Aorta (tissue), 5 donors: ENCODE measurements at regions not wholly inside any gene's neighbourhood (a gene's known extent, or its start where the extent isn't known, plus 50 kb on each side); places are given as distances from the start of the nearest gene placed in this dataset.

ENCODE experiments used
- ATAC-seq: fragments of 200-7000 bp; cut with Tn5 transposase; one replicate; pipeline ENCODE4 v1.9.1; 2022; ENCODE audit warnings: moderate library complexity; ENCODE audit not compliant: low FRiP score
- DNase-seq, 2 donors: peaks; one replicate each; pipeline ENCODE4 v3.0.0-alpha.2; 2020
- H3K27ac ChIP-seq, 2 donors: one replicate each; pipeline ENCODE4 v1.5.1; 2013; ENCODE audit warnings: low read length in 2 of 2, mild to moderate bottlenecking in 2 of 2, moderate library complexity in 2 of 2, control low read depth in 1 of 2, inconsistent platforms in 1 of 2, low read depth in 1 of 2
- H3K27me3 ChIP-seq, 2 donors: one replicate each; pipeline ENCODE4 v1.6.1; 2013; ENCODE audit warnings: control low read depth in 1 of 2, low read length in 1 of 2, mild to moderate bottlenecking in 1 of 2, moderate library complexity in 1 of 2; ENCODE audit not compliant: insufficient read depth in 2 of 2, control insufficient read depth in 1 of 2
- H3K36me3 ChIP-seq, 2 donors: one replicate each; pipeline ENCODE4 v1.6.1; 2013; ENCODE audit warnings: control low read depth in 1 of 2, low read length in 1 of 2, mild to moderate bottlenecking in 1 of 2; ENCODE audit not compliant: insufficient read depth in 2 of 2, control insufficient read depth in 1 of 2
- H3K4me1 ChIP-seq, 2 donors: one replicate each; pipeline ENCODE4 v1.6.1; 2013; ENCODE audit warnings: low read length in 2 of 2, control low read depth in 1 of 2, mild to moderate bottlenecking in 1 of 2, moderate library complexity in 1 of 2; ENCODE audit not compliant: insufficient read depth in 2 of 2, control insufficient read depth in 1 of 2
- H3K4me3 ChIP-seq, 2 donors: one replicate each; pipeline ENCODE4 v1.5.1; 2013; ENCODE audit warnings: low read length in 2 of 2, control low read depth in 1 of 2, mild to moderate bottlenecking in 1 of 2
- H3K9me3 ChIP-seq: one replicate; pipeline ENCODE4 v1.6.1; 2013; ENCODE audit warnings: mild to moderate bottlenecking, low read length; ENCODE audit not compliant: control insufficient read depth
- WGBS, 2 donors: extraction: QIAGEN DNeasy Blood & Tissue Kit; methylation state at CpG; one replicate each; pipeline ENCODE4 v1.1.7; 2013; 5-methylcytosine and 5-hydroxymethylcytosine counted together
- intact Hi-C, 2 donors: fragments of 100-400 bp; cut with DNase I; formaldehyde crosslinking; loops; one replicate each; pipeline versions ENCODE4 v1.14.2 to v1.15.0; 2022
- donor health status: healthy with polysubstance abuse.
- donor health status: Bipolar disorder and iron deficiency.
- donor health status: DM: no; HTN: no; CAD: no.
- donor health status: DM: no; HTN: no; CAD: no.
- donor health status: DM: yes; HTN: yes; CAD: no.

GRCh38 chr5:52707616-52708015 is 80.1 kb upstream of the ITGA1 start:
- Histone ChIP-seq H3K4me3 (no peak overlapping the region), H3K9me3 (no peaks in the 10 kb centered on the region), H3K27ac (no peak overlapping the region), H3K4me1 (peaks cover 1 to 2% of the 10 kb centered on the region in 2 donors), H3K36me3 (no peaks in the 10 kb centered on the region), H3K27me3 (no peaks in the 10 kb centered on the region)
- DNase-seq (no peak), ATAC-seq (no peak)
- WGBS, 2 donors: 15 to 16% methylated on average over 2 of the region's 2 CpGs
- intact Hi-C loops: no loop called here

- DNase-seq (no peak), ATAC-seq (no peak)
- WGBS, 2 donors: 16 to 18% methylated on average over 1 of the region's 1 CpG
- Histone ChIP-seq H3K27me3 (no peaks in the 10 kb centered on the region), H3K27ac (no peak overlapping the region), H3K36me3 (no peaks in the 10 kb centered on the region), H3K9me3 (no peaks in the 10 kb centered on the region), H3K4me1 (peaks cover 1 to 2% of the 10 kb centered on the region in 2 donors), H3K4me3 (no peak overlapping the region)
- intact Hi-C loops: no loop called here
These were observed 79.3 kb upstream of the ITGA1 start for GRCh38 chr5:52708463-52708862.

GRCh38 chr5:52709167-52709925 is 78.4 kb upstream of the ITGA1 start:
- no peak for DNase-seq
- peaks cover 1 to 2% of the 10 kb centered on the region in 2 donors for H3K4me1 ChIP-seq
- intact Hi-C loops: no loop called here
- WGBS, 2 donors: 64 to 74% methylated on average over 6 of the region's 6 CpGs
- no peak overlapping the region for H3K4me3 ChIP-seq
- ATAC-seq: no peak
- H3K27me3 ChIP-seq: no peaks in the 10 kb centered on the region
- no peak overlapping the region for H3K27ac ChIP-seq
- no peaks in the 10 kb centered on the region for H3K9me3 ChIP-seq
- no peaks in the 10 kb centered on the region for H3K36me3 ChIP-seq

- ATAC-seq (no peak), DNase-seq (no peak)
- H3K36me3 ChIP-seq: no peaks in the 10 kb centered on the region
- intact Hi-C loops: no loop called here
- no peaks in the 10 kb centered on the region for H3K27me3 ChIP-seq
- peaks cover 1 to 2% of the 10 kb centered on the region in 2 donors for H3K4me1 ChIP-seq
- no peak overlapping the region for H3K4me3 ChIP-seq
- H3K27ac ChIP-seq: no peak overlapping the region
- WGBS, 2 donors: 79 to 82% methylated on average over 2 of the region's 2 CpGs
- H3K9me3 ChIP-seq: no peaks in the 10 kb centered on the region
These were observed 77.3 kb upstream of the ITGA1 start for GRCh38 chr5:52710310-52710971.

- DNase-seq (no peak), ATAC-seq (no peak)
- 74% methylated on average over 2 of the region's 2 CpGs for WGBS, 2 donors
- H3K9me3 ChIP-seq: no peaks in the 10 kb centered on the region
- no peak overlapping the region for H3K27ac ChIP-seq
- no peaks in the 10 kb centered on the region for H3K27me3 ChIP-seq
- H3K4me1 ChIP-seq: peaks cover 1 to 2% of the 10 kb centered on the region in 2 donors
- intact Hi-C loops: no loop called here
- no peak overlapping the region for H3K4me3 ChIP-seq
- no peaks in the 10 kb centered on the region for H3K36me3 ChIP-seq
These were observed 76.6 kb upstream of the ITGA1 start for GRCh38 chr5:52710972-52711596.

GRCh38 chr5:52712354-52712753 is 75.4 kb upstream of the ITGA1 start:
- no peak for DNase-seq
- H3K36me3 ChIP-seq: no peaks in the 10 kb centered on the region
- H3K27ac ChIP-seq: no peak overlapping the region
- no peaks in the 10 kb centered on the region for H3K27me3 ChIP-seq
- peaks cover 1 to 2% of the 10 kb centered on the region in 2 donors for H3K4me1 ChIP-seq
- ATAC-seq: no peak
- intact Hi-C loops: no loop called here
- H3K9me3 ChIP-seq: no peaks in the 10 kb centered on the region
- H3K4me3 ChIP-seq: no peak overlapping the region
- 93 to 95% methylated on average over 2 of the region's 2 CpGs for WGBS, 2 donors

GRCh38 chr5:52725065-52725746 is 62.5 kb upstream of the ITGA1 start:
- intact Hi-C loops: no loop called here
- Histone ChIP-seq H3K4me3 (no peak overlapping the region), H3K4me1 (peaks cover 0 to 2% of the 10 kb centered on the region in 2 donors), H3K9me3 (no peaks in the 10 kb centered on the region), H3K27me3 (no peaks in the 10 kb centered on the region), H3K27ac (no peak overlapping the region), H3K36me3 (no peaks in the 10 kb centered on the region)
- WGBS, 2 donors: 32 to 37% methylated on average over 6 of the region's 6 CpGs
- DNase-seq (no peak), ATAC-seq (no peak)

- peaks cover 0 to 2% of the 10 kb centered on the region in 2 donors for H3K4me1 ChIP-seq
- H3K27me3 ChIP-seq: no peaks in the 10 kb centered on the region
- ATAC-seq (no peak), DNase-seq (no peak)
- 11 to 17% methylated on average over 3 of the region's 3 CpGs for WGBS, 2 donors
- peak overlapping the region in 1 of 2 donors; percentile 27 for H3K27ac ChIP-seq
- H3K9me3 ChIP-seq: no peaks in the 10 kb centered on the region
- H3K36me3 ChIP-seq: no peaks in the 10 kb centered on the region
- H3K4me3 ChIP-seq: no peak overlapping the region
- intact Hi-C loops: no loop called here
These were observed 61.9 kb upstream of the ITGA1 start for GRCh38 chr5:52725808-52726207.
